Mesothelial cell of epicardium (in vitro differentiated cells): ENCODE measurements at regions not wholly inside any gene's neighbourhood (a gene's known extent, or its start where the extent isn't known, plus 50 kb on each side); places are given as distances from the start of the nearest gene placed in this dataset.
A peak's percentile ranks its signal among the peaks of the same experiment; 100 is the strongest.

Source experiments
- DNase-seq, 2 experiments: peaks; one replicate each; pipeline ENCODE4 v3.0.0; 2021; ENCODE audit warnings: low spot score in 2 of 2; ENCODE audit not compliant: unreplicated experiment in 2 of 2
- H3K27ac Mint-ChIP-seq: 2 replicates; pipeline ENCODE4 v1.8.0; 2021; ENCODE audit warnings: mixed read lengths
- H3K27me3 Mint-ChIP-seq: 2 replicates; pipeline ENCODE4 v1.8.0; 2021; ENCODE audit warnings: low read depth, mixed read lengths
- H3K36me3 Mint-ChIP-seq: 2 replicates; pipeline ENCODE4 v1.8.0; 2021; ENCODE audit warnings: mixed read lengths
- H3K4me1 Mint-ChIP-seq: 2 replicates; pipeline ENCODE4 v1.8.0; 2021; ENCODE audit warnings: mixed read lengths
- H3K4me3 Mint-ChIP-seq: 2 replicates; pipeline ENCODE4 v1.8.0; 2021; ENCODE audit warnings: mild to moderate bottlenecking, moderate library complexity, mixed read lengths
- H3K9me3 Mint-ChIP-seq: 2 replicates; pipeline ENCODE4 v1.8.0; 2021; ENCODE audit warnings: mixed read lengths
- TF ChIP-seq, protein P1 (sequence below): fragments of 200-600 bp; sonication (generic); IDR thresholded peaks from one replicate; pipeline ENCODE4 v1.5.0; 2021; ENCODE audit warnings: antibody characterized with exemption; ENCODE audit not compliant: unreplicated experiment

- DNase-seq: no peak
- H3K27me3 Mint-ChIP-seq: peaks cover 5% of the 10 kb centered on the region
- no peak overlapping the region for H3K4me3 Mint-ChIP-seq
- TF ChIP-seq, protein P1, sequence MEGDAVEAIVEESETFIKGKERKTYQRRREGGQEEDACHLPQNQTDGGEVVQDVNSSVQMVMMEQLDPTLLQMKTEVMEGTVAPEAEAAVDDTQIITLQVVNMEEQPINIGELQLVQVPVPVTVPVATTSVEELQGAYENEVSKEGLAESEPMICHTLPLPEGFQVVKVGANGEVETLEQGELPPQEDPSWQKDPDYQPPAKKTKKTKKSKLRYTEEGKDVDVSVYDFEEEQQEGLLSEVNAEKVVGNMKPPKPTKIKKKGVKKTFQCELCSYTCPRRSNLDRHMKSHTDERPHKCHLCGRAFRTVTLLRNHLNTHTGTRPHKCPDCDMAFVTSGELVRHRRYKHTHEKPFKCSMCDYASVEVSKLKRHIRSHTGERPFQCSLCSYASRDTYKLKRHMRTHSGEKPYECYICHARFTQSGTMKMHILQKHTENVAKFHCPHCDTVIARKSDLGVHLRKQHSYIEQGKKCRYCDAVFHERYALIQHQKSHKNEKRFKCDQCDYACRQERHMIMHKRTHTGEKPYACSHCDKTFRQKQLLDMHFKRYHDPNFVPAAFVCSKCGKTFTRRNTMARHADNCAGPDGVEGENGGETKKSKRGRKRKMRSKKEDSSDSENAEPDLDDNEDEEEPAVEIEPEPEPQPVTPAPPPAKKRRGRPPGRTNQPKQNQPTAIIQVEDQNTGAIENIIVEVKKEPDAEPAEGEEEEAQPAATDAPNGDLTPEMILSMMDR: no peak
- H3K9me3 Mint-ChIP-seq: peaks cover 4% of the 10 kb centered on the region
- no peaks in the 10 kb centered on the region for H3K36me3 Mint-ChIP-seq
- no peak overlapping the region for H3K27ac Mint-ChIP-seq
- peaks cover 5% of the 10 kb centered on the region for H3K4me1 Mint-ChIP-seq
Measured at GRCh38 chr5:30690931-30691330, 502.6 kb upstream of the CDH6 start.

GRCh38 chr5:30687461-30687860 lies 506.0 kb upstream of the CDH6 start:
- no peak overlapping the region for H3K4me3 Mint-ChIP-seq
- H3K4me1 Mint-ChIP-seq: peaks cover 5% of the 10 kb centered on the region
- H3K9me3 Mint-ChIP-seq: peaks cover 4% of the 10 kb centered on the region
- TF ChIP-seq, protein P1: no peak
- no peak overlapping the region for H3K27ac Mint-ChIP-seq
- no peak for DNase-seq
- peaks cover 5% of the 10 kb centered on the region for H3K27me3 Mint-ChIP-seq
- H3K36me3 Mint-ChIP-seq: no peaks in the 10 kb centered on the region

- peak overlapping the region; percentile 3 for H3K27ac Mint-ChIP-seq
- TF ChIP-seq, protein P1: no peak
- H3K4me3 Mint-ChIP-seq: no peak overlapping the region
- peaks cover 5% of the 10 kb centered on the region for H3K27me3 Mint-ChIP-seq
- peaks cover 4% of the 10 kb centered on the region for H3K9me3 Mint-ChIP-seq
- H3K4me1 Mint-ChIP-seq: peaks cover 5% of the 10 kb centered on the region
- no peaks in the 10 kb centered on the region for H3K36me3 Mint-ChIP-seq
- no peak for DNase-seq
Measured at GRCh38 chr5:30686530-30686929, 507.0 kb upstream of the CDH6 start.

DNA sequence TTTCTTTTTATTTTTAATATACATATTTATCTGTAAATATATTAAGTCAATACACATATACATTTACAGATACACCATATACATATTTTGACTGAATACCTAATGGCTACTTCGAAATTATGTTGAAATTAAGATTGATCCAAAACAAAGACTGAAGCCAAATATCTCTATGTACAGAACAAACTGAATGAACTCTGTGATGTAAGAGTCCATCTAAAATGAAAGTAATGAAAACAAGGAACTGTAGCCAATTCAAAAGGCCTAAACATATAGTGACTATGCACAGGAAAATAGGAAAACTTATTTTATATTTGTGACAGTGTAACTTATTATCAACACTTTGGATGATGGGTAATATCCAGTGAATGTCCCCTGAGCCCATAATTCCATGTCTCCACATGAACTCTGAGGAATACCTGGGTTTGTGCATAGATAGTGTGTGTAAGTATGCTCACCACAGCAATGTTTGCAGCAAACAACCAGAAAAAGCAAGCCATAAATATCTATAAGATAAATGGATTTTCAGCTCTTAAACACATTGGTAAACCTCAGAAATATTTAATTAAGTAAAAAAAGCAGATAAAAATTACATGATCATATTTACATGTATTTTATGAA lies 517.2 kb upstream of the CDH6 start:
- Mint-ChIP-seq H3K4me3 (no peak overlapping the region), H3K36me3 (no peaks in the 10 kb centered on the region), H3K27ac (no peak overlapping the region), H3K27me3 (no peaks in the 10 kb centered on the region), H3K9me3 (peaks cover 28% of the 10 kb centered on the region), H3K4me1 (no peaks in the 10 kb centered on the region)
- TF ChIP-seq, protein P1: no peak
- no peak for DNase-seq

DNA sequence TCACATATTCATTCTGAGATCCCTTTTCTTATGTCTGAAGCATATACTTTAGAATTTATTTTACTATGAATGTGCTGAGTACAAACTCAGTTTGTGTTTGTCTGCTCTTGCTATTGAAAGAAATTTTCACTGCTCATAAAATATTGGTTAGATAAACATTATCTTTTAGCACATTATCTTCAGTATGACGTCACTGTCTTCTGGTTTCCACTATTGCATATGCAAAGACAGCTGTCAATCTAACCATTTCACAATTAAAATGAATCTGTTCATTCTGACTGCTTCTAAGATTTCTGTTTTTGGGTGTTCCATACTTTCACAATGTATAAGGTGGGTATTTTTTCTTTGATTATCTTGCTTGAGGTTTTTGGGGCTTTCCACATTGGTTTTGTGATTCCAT lies 526.2 kb upstream of the CDH6 start:
- Mint-ChIP-seq H3K9me3 (no peaks in the 10 kb centered on the region), H3K36me3 (no peaks in the 10 kb centered on the region), H3K27ac (no peak overlapping the region), H3K4me3 (no peak overlapping the region), H3K4me1 (no peaks in the 10 kb centered on the region), H3K27me3 (no peaks in the 10 kb centered on the region)
- TF ChIP-seq, protein P1: no peak
- DNase-seq: no peak

DNA sequence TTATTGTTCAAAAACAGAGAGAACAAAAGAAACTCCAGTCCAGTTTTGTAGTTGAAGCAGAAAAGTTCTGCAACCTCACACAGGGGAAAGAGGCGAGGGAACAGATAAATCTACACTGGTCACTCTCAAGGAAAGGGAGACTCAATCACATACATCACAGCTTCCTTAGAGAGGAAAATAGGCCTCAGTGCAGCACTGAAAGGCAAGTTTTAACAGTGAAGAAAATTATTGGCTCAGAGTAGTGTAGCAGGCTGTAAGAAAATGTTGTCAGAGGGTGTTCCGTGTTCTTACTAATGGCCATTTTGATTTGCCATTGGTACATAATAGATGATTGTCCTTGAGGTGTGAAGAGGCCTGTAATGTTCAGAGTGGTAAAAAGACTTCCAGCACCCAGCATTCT lies 530.0 kb upstream of the CDH6 start:
- TF ChIP-seq, protein P1: no peak
- no peaks in the 10 kb centered on the region for H3K27me3 Mint-ChIP-seq
- no peaks in the 10 kb centered on the region for H3K36me3 Mint-ChIP-seq
- no peak for DNase-seq
- no peaks in the 10 kb centered on the region for H3K4me1 Mint-ChIP-seq
- H3K27ac Mint-ChIP-seq: no peak overlapping the region
- H3K9me3 Mint-ChIP-seq: peaks cover 4% of the 10 kb centered on the region
- H3K4me3 Mint-ChIP-seq: no peak overlapping the region
